HG03045 (cell line): ENCODE measurements at regions not wholly inside any gene's neighbourhood (a gene's known extent, or its start where the extent isn't known, plus 50 kb on each side); places are given as distances from the start of the nearest gene placed in this dataset.

Experiments
- ATAC-seq: cut with Tn5 transposase; IDR thresholded peaks from one replicate; pipeline ENCODE4 v1.9.1; 2021; ENCODE audit warnings: mild to moderate bottlenecking, moderate library complexity; ENCODE audit not compliant: unreplicated experiment

DNA sequence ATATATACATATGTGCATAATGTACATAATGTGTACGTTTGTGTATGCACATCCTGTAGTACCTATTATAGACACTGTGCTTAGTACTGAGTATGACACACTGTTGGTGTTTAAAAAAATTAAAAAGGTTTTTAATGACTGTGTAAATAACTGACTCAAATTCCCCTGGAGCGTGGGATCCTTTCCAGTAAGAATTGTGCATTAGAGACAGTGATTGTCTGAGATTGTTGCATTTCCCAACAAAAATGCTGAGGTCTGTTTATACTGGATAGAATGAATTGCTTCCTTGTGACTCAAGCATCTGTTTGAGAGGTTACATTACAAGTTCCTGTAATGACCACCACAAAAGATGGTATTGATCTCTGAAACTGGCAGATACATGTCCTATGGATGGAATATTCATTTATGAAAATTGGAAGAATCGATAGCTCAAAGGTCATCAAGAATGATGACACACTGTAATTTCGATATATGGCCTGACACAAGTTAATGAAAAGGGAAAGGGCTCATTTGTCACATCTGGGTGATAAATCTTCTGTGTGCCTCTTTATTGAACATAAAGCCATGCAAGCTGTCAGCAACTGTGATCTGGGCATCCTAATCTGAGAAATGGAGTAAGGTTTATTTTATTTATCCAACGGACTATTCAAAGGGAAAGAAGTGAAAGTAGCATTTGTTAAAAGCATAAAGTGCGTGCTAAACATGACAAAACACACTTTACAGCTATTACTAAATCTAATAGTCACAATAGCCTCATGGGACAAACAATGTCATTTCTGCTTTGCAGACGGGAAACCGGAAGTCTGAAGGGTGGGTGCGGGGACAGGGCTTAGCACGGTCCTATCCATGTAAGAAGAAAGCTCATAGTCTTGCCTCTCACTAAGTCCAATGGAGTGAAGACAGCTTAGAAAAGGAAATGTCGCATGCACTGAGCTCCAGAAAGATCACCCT, 228.8 kb downstream of the CDH11 start:
- ATAC-seq = no peak

DNA sequence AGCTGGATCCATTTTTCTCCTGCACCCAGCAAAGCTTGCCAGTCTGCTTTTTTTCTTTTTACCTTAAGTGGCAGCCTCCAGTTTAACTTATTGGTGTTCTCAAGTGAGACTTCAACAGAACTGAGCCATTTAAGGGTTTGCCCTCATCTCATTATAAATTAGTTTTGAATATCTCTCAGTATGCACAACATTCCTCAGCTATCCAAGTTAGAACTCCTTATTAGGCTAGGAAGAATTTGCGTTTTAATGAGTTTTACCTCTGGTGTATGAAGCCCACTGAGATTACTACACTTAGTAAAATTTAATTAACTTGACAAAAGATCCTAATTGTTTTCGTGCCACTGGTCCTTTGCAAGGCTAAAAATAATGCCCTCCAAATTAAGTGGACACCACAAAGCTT, 232.4 kb downstream of the CDH11 start:
- no peak for ATAC-seq

DNA sequence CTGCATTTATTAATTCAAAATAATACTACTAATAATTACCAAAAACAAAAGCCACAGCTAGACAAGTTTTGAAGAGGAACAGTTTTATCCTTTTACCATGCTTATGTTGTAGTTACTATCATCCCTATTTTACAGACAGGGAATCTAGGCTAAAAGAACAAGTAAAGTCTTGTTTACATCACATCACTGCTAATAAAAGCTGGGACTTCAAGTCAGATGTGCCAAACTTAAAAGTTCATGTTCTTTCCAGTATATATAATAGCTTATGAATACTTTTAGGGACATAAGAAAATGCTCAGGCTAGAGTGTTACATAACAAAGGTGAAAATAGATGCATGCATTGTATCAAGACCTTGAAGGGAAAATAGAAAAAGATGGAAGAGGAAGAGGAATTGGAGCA, 234.2 kb downstream of the CDH11 start:
- no peak for ATAC-seq

DNA sequence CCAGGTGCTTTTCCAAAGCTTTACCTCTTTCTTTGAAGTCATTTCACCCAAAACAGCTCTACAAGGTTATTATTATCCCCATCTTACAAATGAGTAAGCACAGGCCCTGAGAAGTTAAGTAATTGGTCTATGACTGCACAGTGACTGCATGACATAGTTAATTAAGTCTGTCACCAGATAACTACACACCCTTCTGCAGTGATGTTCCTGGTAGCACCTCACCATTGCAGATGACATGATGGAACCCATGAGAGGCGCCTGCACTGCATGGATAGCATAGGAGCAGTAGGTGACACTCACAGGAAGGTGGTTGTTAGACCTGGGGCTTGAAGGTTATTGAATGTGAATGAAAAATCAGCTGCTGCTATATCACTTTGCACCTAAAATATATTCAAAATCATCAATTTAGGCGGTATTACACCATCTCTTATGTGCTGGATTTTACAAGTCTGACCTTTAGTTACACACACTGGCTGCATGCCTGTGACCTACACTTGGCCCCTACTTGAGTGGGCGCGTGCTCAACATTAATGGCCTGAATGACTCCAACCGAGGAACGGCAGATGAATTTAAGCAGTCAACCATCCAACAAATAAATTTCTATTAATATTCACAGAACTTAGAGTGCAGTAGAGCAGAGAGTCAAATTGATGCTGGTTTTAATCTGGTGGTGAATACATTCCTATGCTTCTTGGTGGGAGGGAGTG, 239.6 kb downstream of the CDH11 start:
- ATAC-seq = no peak

DNA sequence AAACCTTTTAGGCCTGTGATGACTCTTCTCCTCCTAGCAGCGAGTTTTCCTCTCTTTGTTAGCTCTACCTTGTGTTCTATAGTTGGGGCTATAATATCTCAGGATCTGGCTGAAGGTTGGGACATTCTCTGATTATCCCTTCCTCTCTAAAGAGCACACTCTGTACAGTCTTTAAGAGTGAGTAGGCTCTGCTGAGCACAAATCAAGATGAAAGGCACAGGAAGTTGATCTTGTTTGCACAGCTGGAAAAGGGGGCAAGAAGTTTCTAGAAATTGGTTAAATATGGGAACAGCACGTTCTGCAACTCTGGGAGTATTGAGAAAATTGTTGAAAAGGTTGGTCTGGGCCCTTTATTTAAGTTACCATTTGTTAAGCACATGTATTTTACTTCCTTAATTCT, 240.9 kb downstream of the CDH11 start:
- no peak for ATAC-seq

DNA sequence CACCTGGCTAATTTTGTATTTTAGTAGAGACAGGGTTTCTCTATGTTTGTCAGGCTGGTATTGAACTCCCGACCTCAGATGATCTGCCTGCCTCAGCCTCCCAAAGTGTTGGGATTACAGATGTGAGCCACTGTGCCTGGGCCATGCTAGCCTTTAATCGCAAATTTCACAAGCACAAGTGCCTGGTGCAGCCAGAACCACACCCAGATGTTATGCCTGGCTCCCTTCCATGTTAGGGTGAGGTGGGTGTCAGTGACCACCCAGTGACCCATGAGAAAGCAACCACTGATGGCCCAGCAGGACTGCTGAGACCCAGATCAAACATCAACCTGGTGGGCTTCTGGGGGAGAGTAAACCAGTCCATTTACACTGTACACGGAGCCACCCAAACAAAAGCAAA, 241.9 kb downstream of the CDH11 start:
- ATAC-seq = no peak

DNA sequence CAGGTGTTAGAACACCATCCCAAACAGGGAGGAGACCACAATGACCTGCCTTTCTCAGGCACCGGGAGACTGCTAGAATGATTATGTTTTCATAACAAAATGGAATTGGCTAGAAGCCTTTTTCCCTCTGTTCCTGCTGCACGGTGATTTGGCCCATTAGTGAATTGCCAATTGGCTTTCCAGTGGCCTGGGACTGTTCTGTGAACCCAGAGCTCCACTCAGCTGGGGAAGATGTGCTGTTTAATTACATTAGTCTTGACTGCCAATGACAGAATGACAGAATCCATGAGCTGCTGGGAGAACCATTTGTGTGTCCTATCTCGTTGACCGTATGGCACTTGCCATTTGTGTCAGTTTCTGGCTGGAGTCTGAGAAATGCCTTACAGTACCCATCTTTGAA, 242.9 kb downstream of the CDH11 start:
- ATAC-seq = no peak

DNA sequence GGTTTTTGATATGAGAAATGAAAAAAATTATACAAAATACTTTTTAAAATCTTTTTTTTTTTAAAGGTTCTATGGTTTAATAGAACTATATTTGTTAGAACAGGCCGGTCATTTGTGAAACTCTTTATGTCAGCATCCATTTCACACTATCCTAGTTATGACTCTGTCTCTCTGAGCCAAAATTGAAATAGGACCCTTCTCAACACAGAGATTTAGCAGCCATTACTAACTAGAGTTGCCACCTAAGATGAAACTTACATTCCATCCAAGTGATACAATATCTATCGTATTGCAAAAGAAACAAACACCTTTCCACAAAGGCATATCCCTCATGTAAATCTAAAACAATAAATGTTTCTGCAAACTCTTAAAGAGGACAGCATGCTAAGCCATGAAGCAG, 249.8 kb downstream of the CDH11 start:
- ATAC-seq = no peak

DNA sequence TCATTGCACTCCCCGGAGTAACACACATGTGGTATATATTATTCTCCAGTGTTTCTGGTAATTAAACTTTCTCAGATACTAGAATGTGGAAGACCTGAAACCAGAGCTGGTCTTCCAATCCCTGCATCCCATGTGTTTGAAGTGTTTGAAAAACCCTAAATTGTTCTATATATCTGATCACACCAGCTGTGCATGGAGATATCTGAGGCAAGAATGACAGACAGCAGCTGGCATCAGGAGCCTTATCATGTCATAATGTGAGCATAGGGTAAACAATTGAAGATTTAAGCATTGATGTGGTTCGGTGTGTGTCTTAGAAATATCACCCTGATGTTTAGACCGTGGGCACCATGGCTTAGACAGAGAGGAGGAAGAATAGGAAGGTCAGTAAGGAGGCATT, 251.0 kb downstream of the CDH11 start:
- no peak for ATAC-seq

DNA sequence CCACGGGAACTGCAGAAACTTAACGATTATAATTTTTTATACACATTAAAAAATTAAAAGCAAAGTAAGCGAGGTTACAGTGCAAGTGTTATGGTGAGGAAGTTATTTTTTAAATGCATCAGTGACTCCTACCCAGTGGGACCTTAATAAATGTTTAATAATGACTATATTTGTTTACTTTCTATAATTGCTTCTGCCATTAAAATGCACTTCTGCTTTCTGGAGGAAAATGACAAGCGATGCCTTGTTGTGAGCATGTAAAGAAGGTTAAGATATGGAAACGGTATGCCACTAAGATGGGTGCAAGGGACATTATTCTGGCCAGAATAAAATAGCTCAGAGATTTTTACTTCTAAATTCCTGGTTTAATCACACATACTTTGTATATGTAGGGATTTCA, 252.1 kb downstream of the CDH11 start:
- ATAC-seq = no peak

DNA sequence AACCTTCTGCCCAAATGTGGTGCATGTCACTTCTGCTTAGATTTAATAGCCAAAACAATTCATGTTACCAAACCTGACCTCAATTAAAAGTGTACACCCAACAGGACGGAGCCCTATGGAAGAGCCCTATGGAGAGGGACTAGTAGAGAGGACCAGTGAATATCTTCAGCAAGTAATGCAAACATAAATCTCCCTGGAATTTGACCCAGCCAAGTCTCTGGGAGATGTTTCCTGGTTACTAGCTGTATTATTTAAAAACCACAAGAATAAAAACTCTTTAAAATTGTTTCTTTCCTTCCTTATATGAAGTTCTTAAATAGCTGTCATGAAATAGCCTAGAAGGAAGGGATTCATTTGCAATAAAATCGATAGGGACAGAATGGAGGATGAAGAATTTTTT, 255.8 kb downstream of the CDH11 start:
- ATAC-seq = no peak

DNA sequence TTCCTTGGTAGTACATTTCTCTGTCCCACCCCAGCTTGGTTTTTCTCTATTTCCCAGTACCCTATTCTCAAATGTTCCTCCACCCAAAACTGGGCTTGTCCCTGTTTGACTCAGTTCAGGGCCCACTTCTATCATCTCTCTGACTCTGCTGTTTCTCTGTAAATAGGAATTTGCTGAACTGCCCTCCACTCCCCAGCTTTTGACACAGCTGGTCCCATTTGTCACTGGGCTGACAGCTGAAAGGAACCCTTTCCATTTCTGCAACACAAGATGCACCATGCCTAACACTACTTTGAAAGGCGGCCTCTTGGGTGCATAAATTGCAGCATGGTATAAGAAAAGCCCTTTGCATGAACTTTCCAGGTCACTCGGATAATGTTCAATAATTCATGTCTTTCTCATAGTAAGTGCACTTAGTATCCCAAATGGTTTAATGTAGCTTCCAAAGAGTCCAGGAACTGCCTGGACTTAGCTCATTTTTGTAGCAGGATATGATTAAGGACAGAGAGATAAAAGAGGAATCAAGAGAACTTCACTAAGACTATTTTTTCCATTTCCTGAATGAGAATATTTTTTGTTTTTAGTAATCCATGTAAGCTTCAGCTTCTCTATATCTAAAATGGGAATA, 256.7 kb downstream of the CDH11 start:
- ATAC-seq = no peak

DNA sequence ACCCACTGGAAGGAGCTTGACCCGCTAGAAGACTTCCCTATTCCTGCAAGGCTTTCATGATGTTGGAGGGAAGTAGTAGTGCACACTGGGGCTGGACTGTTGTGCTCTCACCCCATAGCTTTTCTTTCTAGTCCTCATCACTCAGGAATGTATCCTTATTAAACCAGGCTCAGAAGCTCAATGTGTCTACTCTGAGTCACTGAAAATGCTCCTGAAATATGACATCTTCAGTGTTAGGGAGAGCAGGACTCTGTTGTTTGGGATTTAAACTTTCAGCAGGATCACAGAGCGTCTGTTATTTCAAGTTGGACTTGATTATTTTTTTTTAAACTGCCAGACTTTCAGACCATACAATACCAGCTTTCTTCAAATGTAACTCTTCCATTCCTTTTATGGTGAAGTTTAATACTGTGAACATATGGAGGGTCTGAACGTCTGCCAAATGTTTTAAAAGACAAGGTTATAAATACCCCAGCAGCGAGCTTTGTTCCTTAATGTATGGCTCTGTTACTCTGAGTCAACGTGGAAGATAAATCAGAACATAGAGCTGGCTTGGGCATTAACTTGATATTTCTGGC, 257.5 kb downstream of the CDH11 start:
- no peak for ATAC-seq

DNA sequence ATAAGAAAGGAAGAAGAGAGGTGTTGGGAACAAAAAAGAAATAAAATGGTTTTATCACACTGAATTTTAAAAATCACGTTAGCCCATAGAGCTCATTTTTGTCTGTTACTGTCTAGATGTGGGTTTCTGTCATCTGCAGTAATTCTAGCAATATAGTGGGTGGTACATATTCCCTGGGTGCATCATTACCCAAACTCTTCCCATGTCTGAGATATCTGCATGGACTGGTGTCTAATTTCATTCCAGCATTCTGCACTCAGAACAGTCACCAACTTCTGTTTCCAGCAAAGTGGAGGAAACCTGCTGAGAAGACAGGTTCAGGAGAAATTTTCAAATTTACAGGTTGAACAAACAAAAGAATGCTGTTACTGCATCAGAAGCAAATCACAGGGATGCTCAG, 263.8 kb downstream of the CDH11 start:
- ATAC-seq = no peak

DNA sequence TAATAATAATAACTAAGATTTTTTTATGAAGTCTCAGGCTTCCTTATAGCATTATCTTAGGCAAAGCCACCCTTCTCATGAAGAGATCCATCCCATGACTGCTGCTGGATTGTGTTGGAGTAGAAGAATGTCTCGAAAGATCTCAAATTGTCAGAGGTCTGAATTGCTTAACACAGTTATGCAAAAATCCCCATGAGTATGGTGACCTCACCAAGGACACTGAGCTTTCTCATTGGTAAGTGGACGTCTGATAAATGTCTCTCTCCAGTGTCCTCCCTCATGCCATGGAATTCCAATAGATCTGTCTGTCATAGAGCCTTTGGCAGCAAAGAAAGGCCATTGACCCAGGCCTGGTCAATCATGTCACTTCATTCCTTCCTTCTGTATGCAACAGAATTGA, 264.5 kb downstream of the CDH11 start:
- ATAC-seq = no peak

DNA sequence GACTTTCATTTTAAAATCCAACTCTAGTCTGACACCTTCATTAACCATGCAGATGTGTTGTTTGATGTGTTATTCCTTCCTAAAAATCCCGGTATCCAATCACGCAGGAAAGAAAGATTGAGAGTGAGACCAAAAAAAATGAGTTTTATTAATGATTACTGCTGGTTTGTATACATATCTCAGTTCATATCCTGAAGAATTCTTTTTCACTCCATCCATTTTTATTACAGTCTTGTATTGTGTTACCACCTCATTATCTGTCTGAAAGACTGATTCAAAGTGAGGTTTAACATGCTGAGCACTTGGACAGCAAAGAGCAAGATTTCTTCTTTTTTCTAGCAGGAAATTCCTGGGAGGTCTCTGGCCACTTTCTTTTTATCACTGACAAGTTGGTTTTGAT, 268.3 kb downstream of the CDH11 start:
- no peak for ATAC-seq

DNA sequence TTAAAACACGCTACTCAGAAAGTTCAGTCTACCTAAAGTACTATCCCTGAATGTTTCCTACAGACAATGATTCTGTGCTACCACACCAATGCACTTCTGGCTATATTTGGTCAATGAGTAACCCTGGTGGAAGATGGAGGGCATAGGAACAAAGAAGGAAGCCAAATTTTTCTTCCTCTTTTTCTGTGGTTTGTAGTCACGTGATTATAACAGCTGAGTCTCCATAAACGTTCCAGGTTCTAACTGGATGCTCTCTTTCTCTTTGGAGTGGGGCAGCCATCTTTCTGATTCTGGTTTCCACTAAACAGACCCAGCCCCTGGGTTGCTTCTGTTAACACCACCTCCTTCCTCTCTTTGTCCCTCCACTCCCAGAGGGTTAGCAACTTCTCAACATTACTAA, 274.9 kb downstream of the CDH11 start:
- no peak for ATAC-seq

DNA sequence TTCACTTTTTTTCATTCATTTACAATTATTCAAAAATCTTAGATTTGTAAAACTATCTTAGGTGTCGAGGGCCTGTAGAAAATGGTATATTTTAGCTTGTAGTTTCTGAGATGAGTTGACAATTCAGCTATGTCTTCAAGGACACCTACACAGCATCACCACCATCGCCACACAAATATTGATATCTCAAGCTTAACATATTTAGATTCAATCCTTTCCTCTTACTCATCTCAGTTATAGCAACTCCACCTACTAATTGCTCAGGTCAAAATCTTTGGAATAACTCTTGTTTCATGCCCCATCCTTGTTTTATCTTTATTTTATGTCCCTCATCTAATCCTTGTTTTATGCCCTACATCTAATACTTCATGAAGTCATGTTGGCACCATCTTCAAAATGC, 276.8 kb downstream of the CDH11 start:
- ATAC-seq = no peak

DNA sequence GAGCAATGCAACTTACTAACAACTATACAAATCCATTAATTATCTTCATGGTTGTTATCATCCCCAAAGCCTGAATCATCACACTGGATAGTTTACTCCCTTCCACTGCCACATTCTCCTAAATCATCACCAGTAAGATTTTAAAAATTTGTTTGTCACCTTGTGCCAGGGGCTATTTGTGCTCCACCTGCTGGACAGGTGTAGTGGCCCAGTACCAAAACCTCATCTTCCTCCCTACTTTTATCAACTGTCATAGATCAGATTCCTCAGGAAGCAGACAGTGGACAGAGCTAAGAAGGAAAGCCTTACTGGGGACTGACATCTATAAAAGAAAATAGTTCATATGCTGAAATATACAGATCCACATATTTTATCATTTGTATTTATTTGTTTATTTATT, 280.4 kb downstream of the CDH11 start:
- ATAC-seq = no peak

DNA sequence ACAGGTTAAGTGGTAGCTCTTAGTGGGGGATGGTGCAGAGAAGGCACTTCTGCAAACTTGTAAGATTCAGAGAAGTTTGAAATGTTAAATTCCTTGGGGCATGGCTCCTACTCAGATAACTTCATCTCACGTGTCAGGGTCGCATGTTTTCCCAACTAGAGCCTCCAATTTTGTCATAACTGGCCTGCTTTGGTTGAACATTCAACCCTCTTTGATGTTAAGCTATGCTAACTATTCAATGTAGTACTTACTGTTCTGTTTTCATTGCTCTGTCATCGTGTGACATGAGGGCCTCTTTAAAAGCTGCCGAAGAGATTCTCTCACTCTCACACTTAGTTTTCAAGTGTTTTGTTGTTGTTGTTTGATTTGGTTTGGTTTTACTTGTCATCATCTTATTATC, 280.8 kb downstream of the CDH11 start:
- no peak for ATAC-seq

DNA sequence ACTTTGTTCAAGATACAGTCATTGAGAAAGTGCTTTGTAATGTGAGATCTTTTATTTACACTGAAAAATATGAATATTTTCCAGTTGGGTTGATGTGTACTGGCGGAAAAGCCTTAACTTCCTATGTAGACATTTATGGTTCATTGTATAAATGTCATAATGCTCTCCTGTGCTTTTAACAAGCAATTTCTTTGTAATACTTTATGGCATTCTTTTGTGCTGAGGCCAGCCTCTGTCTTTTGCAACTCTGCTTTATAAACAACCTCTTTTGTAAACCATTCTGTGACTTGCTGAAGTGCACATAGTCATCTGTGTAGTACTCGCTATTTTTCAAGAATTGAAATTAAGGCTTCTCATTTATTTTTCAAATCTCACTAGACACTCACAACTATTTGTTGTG, 291.2 kb downstream of the CDH11 start:
- no peak for ATAC-seq

DNA sequence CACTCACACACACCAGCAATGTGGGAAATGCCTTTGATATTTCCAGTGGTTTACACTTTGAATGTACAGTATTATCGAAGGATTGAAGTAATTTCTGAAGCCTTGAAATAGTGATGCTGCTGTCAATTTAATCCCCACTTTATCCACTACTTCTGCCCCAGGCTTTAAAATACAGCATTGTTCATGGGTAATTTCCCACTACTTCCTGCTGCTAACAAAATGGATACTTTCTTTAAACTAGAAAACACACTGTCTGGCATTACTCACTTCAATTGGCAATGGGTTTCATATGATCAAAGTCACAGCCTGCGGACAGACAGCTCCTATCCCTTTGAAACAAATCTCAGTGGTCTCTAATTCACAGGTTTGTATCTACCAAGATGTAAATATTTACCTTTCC, 292.2 kb downstream of the CDH11 start:
- ATAC-seq = no peak
